ENCODE measurements at regions not wholly inside any gene's neighbourhood (a gene's known extent, or its start where the extent isn't known, plus 50 kb on each side); places are given as distances from the start of the nearest gene placed in this dataset.

DNA sequence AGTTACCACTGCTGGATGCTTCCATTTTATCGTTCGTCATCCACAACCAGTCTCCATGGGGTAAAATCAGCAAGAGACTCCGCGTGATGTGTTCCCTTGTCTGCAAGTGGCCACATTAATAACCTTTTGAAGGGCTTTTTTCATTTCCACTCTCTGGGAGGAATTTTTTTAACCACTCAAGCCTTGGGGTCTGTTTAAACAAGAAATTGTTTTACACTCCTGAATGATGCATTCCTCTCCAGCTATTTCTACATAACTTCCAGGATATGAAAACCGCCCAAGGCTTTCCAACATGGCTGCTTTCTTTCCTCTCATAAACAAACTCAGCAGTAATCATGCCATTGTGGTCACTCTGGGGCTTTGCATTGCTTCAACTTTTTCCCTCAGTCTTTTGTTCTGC is 217.2 kb upstream of the DAPK1 start:
- Histone ChIP-seq H3K9me3 (ENCODE audit: control insufficient read depth, low read depth, low read length) (no peaks in the 10 kb centered on the region), H3T11ph (ENCODE audit: low read length) (no peak overlapping the region), H3K4me2 (ENCODE audit: insufficient read depth, insufficient read length, low read length) (no peak overlapping the region), H2AFZ (ENCODE audit: low read length) (no peak overlapping the region), H4K8ac (replicated peaks; ENCODE audit: insufficient read length, low read depth, low read length) (no peak overlapping the region), H2BK120ac (ENCODE audit: low read depth, low read length, poor library complexity, severe bottlenecking) (no peak overlapping the region), H3K4ac (ENCODE audit: low read depth, low read length) (no peak overlapping the region), H3K23ac (ENCODE audit: insufficient read length, low read depth, low read length) (no peak overlapping the region), H3K79me2 (ENCODE audit: insufficient read depth, low read length) (no peaks in the 10 kb centered on the region), H4K20me1 (ENCODE audit: control insufficient read depth, insufficient read depth, insufficient read length) (no peaks in the 10 kb centered on the region), H3K27me3 (ENCODE audit: insufficient read depth, low read length) (no peaks in the 10 kb centered on the region), H2BK15ac (ENCODE audit: low read depth, low read length) (no peak overlapping the region), H3K27ac (ENCODE audit: insufficient read length, low read depth, low read length) (no peak overlapping the region), H3K18ac (ENCODE audit: insufficient read length, low read depth, low read length) (no peak overlapping the region), H3K56ac (ENCODE audit: insufficient read length, low read depth, low read length) (no peak overlapping the region), H3K23me2 (ENCODE audit: insufficient read length, low read depth, low read length, poor library complexity, severe bottlenecking) (no peaks in the 10 kb centered on the region), H3K9ac (ENCODE audit: extremely low read depth, insufficient read length, low read length) (no peak overlapping the region), H4K91ac (ENCODE audit: insufficient read length, low read depth, low read length) (no peak overlapping the region), H4K5ac (ENCODE audit: insufficient read length, low read depth, low read length) (no peak overlapping the region), H3K14ac (ENCODE audit: insufficient read depth, low read length) (no peak overlapping the region), H3K4me1 (ENCODE audit: insufficient read depth, low read length) (no peaks in the 10 kb centered on the region), H2BK5ac (ENCODE audit: insufficient read length, low read length) (no peak overlapping the region), H2BK12ac (ENCODE audit: insufficient read length, low read depth, low read length) (no peak overlapping the region), H2BK20ac (ENCODE audit: low read depth, low read length, poor library complexity, severe bottlenecking) (no peak overlapping the region), H2AK5ac (ENCODE audit: insufficient read length, low read length) (no peak overlapping the region), H3K79me1 (ENCODE audit: insufficient read depth, low read depth, low read length, poor library complexity, severe bottlenecking) (no peaks in the 10 kb centered on the region)
- Mint-ChIP-seq H3K27me3 (ENCODE audit: low read depth) (peaks cover 2% of the 10 kb centered on the region; the same call in 1 of the 2 replicates), H3K36me3 (ENCODE audit: insufficient read depth in 1 of 3, low read depth in 3 of 3) (no peaks in the 10 kb centered on the region), H3K4me1 (no peaks in the 10 kb centered on the region; a peak in 1 of 4 replicates), H3K4me3 (no peak overlapping the region), H3K27ac (no peak overlapping the region), H3K9me3 (no peaks in the 10 kb centered on the region)
- no peak for DNase-seq
- no CpG with 5 or more reads among the region's 5 CpGs for WGBS (ENCODE audit: extremely low coverage, insufficient read length, low lambda C conversion rate)
- TF ChIP-seq CTCF (conservative IDR thresholded peaks at IDR 0.05) = no peak
